Hematopoietic multipotent progenitor cell treated with erythropoietin and hydrocortisone succinate and interleukin-3 and kit ligand, for 8 days (in vitro differentiated cells): ENCODE measurements at regions not wholly inside any gene's neighbourhood (a gene's known extent, or its start where the extent isn't known, plus 50 kb on each side); places are given as distances from the start of the nearest gene placed in this dataset.

Experiments
- DNase-seq: peaks from one replicate; pipeline ENCODE4 v3.0.0-alpha.2; 2015

GRCh38 chr2:175540421-175540820, 358.9 kb upstream of the ATP5MC3 start:
- DNase-seq: no peak

GRCh38 chr2:175539122-175539521, 357.6 kb upstream of the ATP5MC3 start:
- DNase-seq: no peak

GRCh38 chr2:175536059-175536458, 354.5 kb upstream of the ATP5MC3 start:
- DNase-seq: no peak

- DNase-seq: peak; percentile 6
Measured at GRCh38 chr2:175535631-175536030, 354.1 kb upstream of the ATP5MC3 start.

GRCh38 chr2:175525975-175526374, 344.5 kb upstream of the ATP5MC3 start:
- DNase-seq: no peak

GRCh38 chr2:175523001-175523400, 341.5 kb upstream of the ATP5MC3 start:
- no peak for DNase-seq

GRCh38 chr2:175518206-175518605, 336.7 kb upstream of the ATP5MC3 start:
- DNase-seq: no peak

- DNase-seq: no peak
Measured at GRCh38 chr2:175516555-175516954, 335.0 kb upstream of the ATP5MC3 start.

GRCh38 chr2:175500255-175500654, 318.7 kb upstream of the ATP5MC3 start:
- no peak for DNase-seq

- DNase-seq: no peak
Measured at GRCh38 chr2:175490360-175490791, 308.9 kb upstream of the ATP5MC3 start.

- no peak for DNase-seq
Measured at GRCh38 chr2:175478096-175478768, 296.7 kb upstream of the ATP5MC3 start.

GRCh38 chr2:175476948-175477347, 295.4 kb upstream of the ATP5MC3 start:
- no peak for DNase-seq

- DNase-seq: no peak
Measured at GRCh38 chr2:175476374-175476773, 294.9 kb upstream of the ATP5MC3 start.

GRCh38 chr2:175475130-175475529, 293.6 kb upstream of the ATP5MC3 start:
- DNase-seq: no peak

- DNase-seq: no peak
Measured at GRCh38 chr2:175468431-175469098, 287.1 kb upstream of the ATP5MC3 start.

GRCh38 chr2:175465101-175465500, 283.6 kb upstream of the ATP5MC3 start:
- no peak for DNase-seq

- DNase-seq: no peak
Measured at GRCh38 chr2:175464311-175464670, 282.8 kb upstream of the ATP5MC3 start.

GRCh38 chr2:175463589-175464310, 282.2 kb upstream of the ATP5MC3 start:
- peak; percentile 5 for DNase-seq

GRCh38 chr2:175463169-175463568, 281.7 kb upstream of the ATP5MC3 start:
- DNase-seq: no peak

GRCh38 chr2:175462246-175462645, 280.7 kb upstream of the ATP5MC3 start:
- DNase-seq: no peak

- DNase-seq: no peak
Measured at GRCh38 chr2:175461839-175462238, 280.3 kb upstream of the ATP5MC3 start.

- DNase-seq: no peak
Measured at GRCh38 chr2:175457895-175458448, 276.5 kb upstream of the ATP5MC3 start.

GRCh38 chr2:175454953-175455389, 273.5 kb upstream of the ATP5MC3 start:
- no peak for DNase-seq
